Fibroblast of lung (primary cell): ENCODE measurements at regions not wholly inside any gene's neighbourhood (a gene's known extent, or its start where the extent isn't known, plus 50 kb on each side); places are given as distances from the start of the nearest gene placed in this dataset.

Experiments used
- DNase-seq, 2 donors: peaks; one replicate each; pipeline versions ENCODE4 v3.0.0 to v3.0.0-alpha.2; 2010; ENCODE audit warnings: low read depth in 2 of 2
- H2AFZ ChIP-seq: 2 replicates; pipeline ENCODE4 v1.5.1; 2012; ENCODE audit warnings: low read length, control low read depth, inconsistent platforms
- H3K27ac ChIP-seq: 2 replicates; pipeline ENCODE4 v1.5.1; 2011; ENCODE audit warnings: low read length, control low read depth; ENCODE audit not compliant: insufficient read depth
- H3K27me3 ChIP-seq: 2 replicates; pipeline ENCODE4 v1.5.1; 2011; ENCODE audit warnings: mild to moderate bottlenecking, low read length; ENCODE audit not compliant: control insufficient read depth, insufficient read depth
- H3K36me3 ChIP-seq: 2 replicates; pipeline ENCODE4 v1.5.1; 2011; ENCODE audit warnings: low read length; ENCODE audit not compliant: control insufficient read depth, insufficient read depth
- H3K4me1 ChIP-seq: 2 replicates; pipeline ENCODE4 v1.5.1; 2011; ENCODE audit warnings: low read length; ENCODE audit not compliant: control insufficient read depth, insufficient read depth; ENCODE audit errors: extremely low read depth
- H3K4me2 ChIP-seq: 2 replicates; pipeline ENCODE4 v1.5.1; 2011; ENCODE audit warnings: low read length, control low read depth; ENCODE audit not compliant: insufficient read depth; ENCODE audit errors: extremely low read depth
- H3K4me3 ChIP-seq, 4 experiments: fragments of 200-600 bp in 1 of 4; sonication (generic) in 1 of 4; replicated peaks in 1 of 4; 2 replicates each; pipeline ENCODE4 v1.5.1; 2011 to 2016; ENCODE audit warnings: low read length in 4 of 4, low read depth in 3 of 4, mild to moderate bottlenecking in 3 of 4, control low read depth in 2 of 4, inconsistent platforms in 1 of 4, mixed read lengths in 1 of 4; ENCODE audit not compliant: insufficient read depth in 1 of 4; ENCODE audit errors: control extremely low read depth in 1 of 4
- H3K79me2 ChIP-seq: 2 replicates; pipeline ENCODE4 v1.5.1; 2012; ENCODE audit warnings: mild to moderate bottlenecking, low read length, inconsistent platforms; ENCODE audit not compliant: control insufficient read depth, insufficient read depth
- H3K9ac ChIP-seq: 2 replicates; pipeline ENCODE4 v1.5.1; 2011; ENCODE audit warnings: mild to moderate bottlenecking, low read length, control low read depth; ENCODE audit not compliant: insufficient read depth
- H3K9me3 ChIP-seq: 2 replicates; pipeline ENCODE4 v1.5.1; 2012; ENCODE audit warnings: low read depth, low read length; ENCODE audit not compliant: control insufficient read depth, insufficient read depth
- H4K20me1 ChIP-seq: 2 replicates; pipeline ENCODE4 v1.5.1; 2011; ENCODE audit warnings: low read length; ENCODE audit not compliant: control insufficient read depth, insufficient read depth; ENCODE audit errors: extremely low read depth
- CTCF ChIP-seq, 2 donors: IDR thresholded peaks in 1 of 2; conservative IDR thresholded peaks in 1 of 2; 1 replicate in 1 of 2; 2 replicates in 1 of 2; pipeline ENCODE4 v1.5.1; 2011 to 2012; ENCODE audit warnings: low read length in 2 of 2, control low read depth in 1 of 2, inconsistent platforms in 1 of 2, low read depth in 1 of 2, mild to moderate bottlenecking in 1 of 2
- EZH2 ChIP-seq: IDR thresholded peaks from 2 replicates; pipeline ENCODE4 v1.5.1; 2012; ENCODE audit warnings: low read length, control low read depth, mild to moderate bottlenecking; ENCODE audit errors: missing control alignments

GRCh38 chr4:18202486-18202885 is 180.9 kb upstream of the LCORL start:
- H3K27ac ChIP-seq: no peak overlapping the region
- no peak overlapping the region for H3K4me2 ChIP-seq
- no peak for TF ChIP-seq EZH2
- DNase-seq: no peak
- no peaks in the 10 kb centered on the region for H3K79me2 ChIP-seq
- no peaks in the 10 kb centered on the region for H4K20me1 ChIP-seq
- H3K9ac ChIP-seq: no peak overlapping the region
- no peaks in the 10 kb centered on the region for H3K4me1 ChIP-seq
- no peak overlapping the region for H3K4me3 ChIP-seq
- H2AFZ ChIP-seq: no peak overlapping the region
- no peaks in the 10 kb centered on the region for H3K36me3 ChIP-seq
- no peaks in the 10 kb centered on the region for H3K27me3 ChIP-seq
- no peaks in the 10 kb centered on the region for H3K9me3 ChIP-seq

GRCh38 chr4:18201885-18202284 is 180.3 kb upstream of the LCORL start:
- no peak for TF ChIP-seq EZH2
- TF ChIP-seq CTCF (conservative IDR thresholded peaks at IDR 0.05 in 1 of 2, IDR thresholded peaks at IDR 0.05 in 1 of 2; ENCODE audit: low read depth in 1 of 2, low read length in 2 of 2): no peak
- H3K9me3 ChIP-seq: no peaks in the 10 kb centered on the region
- no peak for DNase-seq

GRCh38 chr4:18198653-18199052 is 177.1 kb upstream of the LCORL start:
- H3K4me3 ChIP-seq: no peak overlapping the region
- no peaks in the 10 kb centered on the region for H3K4me1 ChIP-seq
- DNase-seq: no peak
- no peaks in the 10 kb centered on the region for H3K27me3 ChIP-seq
- no peak for TF ChIP-seq EZH2
- no peak for TF ChIP-seq CTCF (conservative IDR thresholded peaks at IDR 0.05 in 1 of 2, IDR thresholded peaks at IDR 0.05 in 1 of 2; ENCODE audit: low read depth in 1 of 2, low read length in 2 of 2)
- no peaks in the 10 kb centered on the region for H4K20me1 ChIP-seq
- no peak overlapping the region for H3K4me2 ChIP-seq
- no peaks in the 10 kb centered on the region for H3K79me2 ChIP-seq
- H3K9ac ChIP-seq: no peak overlapping the region
- H3K36me3 ChIP-seq: no peaks in the 10 kb centered on the region
- no peaks in the 10 kb centered on the region for H3K9me3 ChIP-seq
- no peak overlapping the region for H2AFZ ChIP-seq
- no peak overlapping the region for H3K27ac ChIP-seq

More at GRCh38 chr4:18201885-18202284, 180.3 kb upstream of the LCORL start:
- H3K79me2 ChIP-seq: no peaks in the 10 kb centered on the region
- H3K27me3 ChIP-seq: no peaks in the 10 kb centered on the region
- H3K4me2 ChIP-seq: no peak overlapping the region
- no peak overlapping the region for H3K27ac ChIP-seq
- no peaks in the 10 kb centered on the region for H4K20me1 ChIP-seq
- no peaks in the 10 kb centered on the region for H3K36me3 ChIP-seq
- no peak overlapping the region for H3K4me3 ChIP-seq
- no peaks in the 10 kb centered on the region for H3K4me1 ChIP-seq
- no peak overlapping the region for H3K9ac ChIP-seq
- no peak overlapping the region for H2AFZ ChIP-seq
